ENCODE measurements at regions not wholly inside any gene's neighbourhood (a gene's known extent, or its start where the extent isn't known, plus 50 kb on each side); places are given as distances from the start of the nearest gene placed in this dataset.

GRCh38 chr13:84609716-84610115 lies 727.4 kb upstream of the SLITRK1 start:
- Histone ChIP-seq H3K27ac (ENCODE audit: low read depth in 1 of 2, low read length in 1 of 2) (no peak overlapping the region), H3K9me3 (ENCODE audit: control insufficient read depth in 4 of 4, insufficient read depth in 3 of 4, low read length in 3 of 4) (peaks cover 0 to 5% (median 0%) of the 10 kb centered on the region in 4 donors), H3K36me3 (ENCODE audit: control insufficient read depth in 4 of 4, insufficient read depth in 4 of 4, low read length in 4 of 4) (no peaks in the 10 kb centered on the region), H3K4me1 (ENCODE audit: control insufficient read depth in 5 of 5, insufficient read depth in 5 of 5, low read length in 5 of 5) (peaks cover 0 to 10% (median 0%) of the 10 kb centered on the region in 5 donors), H3K9ac (ENCODE audit: insufficient read depth in 1 of 2, low read length in 2 of 2) (no peak overlapping the region), H3K4me3 (no peak overlapping the region), H3K27me3 (ENCODE audit: control insufficient read depth in 3 of 3, insufficient read depth in 3 of 3, low read length in 2 of 3) (no peaks in the 10 kb centered on the region)
- DNase-seq: no peak
- WGBS, 2 donors: 80 to 87% methylated on average over 1 of the region's 1 CpG
- TF ChIP-seq, protein P1, sequence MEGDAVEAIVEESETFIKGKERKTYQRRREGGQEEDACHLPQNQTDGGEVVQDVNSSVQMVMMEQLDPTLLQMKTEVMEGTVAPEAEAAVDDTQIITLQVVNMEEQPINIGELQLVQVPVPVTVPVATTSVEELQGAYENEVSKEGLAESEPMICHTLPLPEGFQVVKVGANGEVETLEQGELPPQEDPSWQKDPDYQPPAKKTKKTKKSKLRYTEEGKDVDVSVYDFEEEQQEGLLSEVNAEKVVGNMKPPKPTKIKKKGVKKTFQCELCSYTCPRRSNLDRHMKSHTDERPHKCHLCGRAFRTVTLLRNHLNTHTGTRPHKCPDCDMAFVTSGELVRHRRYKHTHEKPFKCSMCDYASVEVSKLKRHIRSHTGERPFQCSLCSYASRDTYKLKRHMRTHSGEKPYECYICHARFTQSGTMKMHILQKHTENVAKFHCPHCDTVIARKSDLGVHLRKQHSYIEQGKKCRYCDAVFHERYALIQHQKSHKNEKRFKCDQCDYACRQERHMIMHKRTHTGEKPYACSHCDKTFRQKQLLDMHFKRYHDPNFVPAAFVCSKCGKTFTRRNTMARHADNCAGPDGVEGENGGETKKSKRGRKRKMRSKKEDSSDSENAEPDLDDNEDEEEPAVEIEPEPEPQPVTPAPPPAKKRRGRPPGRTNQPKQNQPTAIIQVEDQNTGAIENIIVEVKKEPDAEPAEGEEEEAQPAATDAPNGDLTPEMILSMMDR (IDR thresholded peaks at IDR 0.05; ENCODE audit: control extremely low read depth, extremely low read depth): no peak
- no peak for ATAC-seq (ENCODE audit: insufficient read depth, low FRiP score)

DNA sequence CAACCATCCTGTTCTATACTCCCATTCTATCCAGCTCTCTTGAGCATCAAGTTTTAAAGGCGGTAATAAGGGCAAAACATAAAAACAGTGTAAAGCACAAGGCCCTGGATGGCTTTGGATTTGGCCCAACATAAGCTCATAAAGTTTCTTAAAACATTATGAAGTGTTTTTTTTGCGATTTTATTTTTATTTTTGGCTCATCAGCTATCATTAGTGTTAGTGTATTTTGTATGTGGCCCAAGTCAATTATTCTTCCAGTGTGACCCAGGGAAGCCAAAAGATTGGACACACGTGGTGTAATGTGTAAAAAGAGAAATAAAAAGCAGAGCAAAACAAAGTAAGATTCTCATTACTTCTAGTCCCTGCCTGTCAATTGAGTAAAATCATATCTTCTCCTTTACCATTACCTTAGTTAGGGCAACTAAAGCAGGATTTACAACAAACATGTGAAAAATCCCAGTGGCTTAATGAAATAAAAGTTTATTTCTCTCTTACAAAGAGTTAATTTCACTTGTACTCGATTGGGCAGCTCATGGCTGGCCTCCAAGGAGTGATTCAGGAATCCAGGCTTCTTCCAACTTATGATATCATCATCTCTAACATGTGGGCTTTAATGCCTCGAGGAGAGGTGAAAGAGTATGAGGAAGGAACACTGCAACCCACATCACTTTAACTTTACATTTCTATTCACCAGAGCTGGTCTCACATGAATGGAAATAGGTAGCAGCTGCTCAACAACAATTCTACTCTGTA lies 725.2 kb upstream of the SLITRK1 start:
- Histone ChIP-seq H3K4me1 (ENCODE audit: control insufficient read depth in 5 of 5, insufficient read depth in 5 of 5, low read length in 5 of 5) (peaks cover 0 to 10% (median 0%) of the 10 kb centered on the region in 5 donors), H3K27ac (ENCODE audit: low read depth in 1 of 2, low read length in 1 of 2) (no peak overlapping the region), H3K4me3 (no peak overlapping the region), H3K9ac (ENCODE audit: insufficient read depth in 1 of 2, low read length in 2 of 2) (no peak overlapping the region), H3K36me3 (ENCODE audit: control insufficient read depth in 4 of 4, insufficient read depth in 4 of 4, low read length in 4 of 4) (no peaks in the 10 kb centered on the region), H3K9me3 (ENCODE audit: control insufficient read depth in 4 of 4, insufficient read depth in 3 of 4, low read length in 3 of 4) (peaks cover 0 to 5% (median 0%) of the 10 kb centered on the region in 4 donors), H3K27me3 (ENCODE audit: control insufficient read depth in 3 of 3, insufficient read depth in 3 of 3, low read length in 2 of 3) (no peaks in the 10 kb centered on the region)
- ATAC-seq (ENCODE audit: insufficient read depth, low FRiP score): no peak
- DNase-seq: peak; percentile 43 to 54 (median 51)
- TF ChIP-seq, protein P1 (IDR thresholded peaks at IDR 0.05; ENCODE audit: control extremely low read depth, extremely low read depth): no peak
- WGBS, 2 donors: 49 to 70% methylated on average over 5 of the region's 5 CpGs

- Histone ChIP-seq H3K9ac (ENCODE audit: insufficient read depth in 1 of 2, low read length in 2 of 2) (no peak overlapping the region), H3K4me1 (ENCODE audit: control insufficient read depth in 5 of 5, insufficient read depth in 5 of 5, low read length in 5 of 5) (peaks cover 0 to 10% (median 0%) of the 10 kb centered on the region in 5 donors), H3K27me3 (ENCODE audit: control insufficient read depth in 3 of 3, insufficient read depth in 3 of 3, low read length in 2 of 3) (no peaks in the 10 kb centered on the region), H3K9me3 (ENCODE audit: control insufficient read depth in 4 of 4, insufficient read depth in 3 of 4, low read length in 3 of 4) (peaks cover 0 to 5% (median 0%) of the 10 kb centered on the region in 4 donors), H3K27ac (ENCODE audit: low read depth in 1 of 2, low read length in 1 of 2) (no peak overlapping the region), H3K36me3 (ENCODE audit: control insufficient read depth in 4 of 4, insufficient read depth in 4 of 4, low read length in 4 of 4) (no peaks in the 10 kb centered on the region), H3K4me3 (no peak overlapping the region)
- TF ChIP-seq, protein P1 (IDR thresholded peaks at IDR 0.05; ENCODE audit: control extremely low read depth, extremely low read depth): no peak
- DNase-seq (no peak), ATAC-seq (ENCODE audit: insufficient read depth, low FRiP score) (no peak)
Observed at GRCh38 chr13:84606616-84607015, 724.3 kb upstream of the SLITRK1 start.

Measured in lung (tissue), 11 donors.